CD4-positive, alpha-beta T cell (primary cell): ENCODE measurements at regions not wholly inside any gene's neighbourhood (a gene's known extent, or its start where the extent isn't known, plus 50 kb on each side); places are given as distances from the start of the nearest gene placed in this dataset.
A peak's percentile ranks its signal among the peaks of the same experiment; 100 is the strongest.

Experiments
- ATAC-seq: fragments of 200-7000 bp; cut with Tn5 transposase; one replicate; pipeline ENCODE4 v1.10.0; 2022; ENCODE audit warnings: mild to moderate bottlenecking; ENCODE audit not compliant: poor library complexity
- CTCF ChIA-PET: fragments of 350-600 bp; sonication (Branson Sonifier 250); formaldehyde crosslinking; loops from one replicate; lab custom pipeline; 2021; ENCODE audit warnings: antibody characterized with exemption, inconsistent platforms; lab: Charles Lee
- POLR2A ChIA-PET: fragments of 350-600 bp; sonication (Branson Sonifier 250); formaldehyde crosslinking; loops from one replicate; lab custom pipeline; 2021; ENCODE audit warnings: antibody characterized with exemption, inconsistent platforms; lab: Charles Lee
- DNase-seq, 14 experiments: peaks; one replicate each; pipeline ENCODE4 v3.0.0-alpha.2; 2013 to 2020; ENCODE audit warnings: mixed read lengths in 2 of 14
- H3K27ac ChIP-seq, 2 donors: one replicate each; pipeline versions ENCODE4 v1.5.1 to v1.7.0; 2013; ENCODE audit warnings: low read length in 2 of 2, low read depth in 1 of 2, mild to moderate bottlenecking in 1 of 2
- H3K27me3 ChIP-seq, 2 experiments: 1 replicate in 1 of 2; 2 replicates in 1 of 2; pipeline versions ENCODE4 v1.6.1 to v1.7.0; 2013; ENCODE audit warnings: low read length in 2 of 2, control low read depth in 1 of 2, mild to moderate bottlenecking in 1 of 2, moderate library complexity in 1 of 2; ENCODE audit not compliant: insufficient read depth in 2 of 2, control insufficient read depth in 1 of 2
- H3K36me3 ChIP-seq: one replicate; pipeline ENCODE4 v1.6.1; 2013; ENCODE audit warnings: low read length, control low read depth; ENCODE audit not compliant: insufficient read depth
- H3K4me1 ChIP-seq: one replicate; pipeline ENCODE4 v1.6.1; 2013; ENCODE audit warnings: low read length, control low read depth; ENCODE audit not compliant: insufficient read depth
- H3K4me3 ChIP-seq: one replicate; pipeline ENCODE4 v1.5.1; 2013; ENCODE audit warnings: mild to moderate bottlenecking, low read length, moderate library complexity
- H3K9me3 ChIP-seq, 2 experiments: 1 replicate in 1 of 2; 2 replicates in 1 of 2; pipeline versions ENCODE4 v1.6.1 to v1.7.0; 2013; ENCODE audit warnings: low read length in 2 of 2, mild to moderate bottlenecking in 2 of 2, control low read depth in 1 of 2, moderate library complexity in 1 of 2; ENCODE audit not compliant: control insufficient read depth in 1 of 2, insufficient read depth in 1 of 2
- H3K27ac Mint-ChIP-seq: one replicate; pipeline ENCODE4 v1.8.0; 2020; ENCODE audit warnings: mixed read lengths
- H3K27me3 Mint-ChIP-seq: one replicate; pipeline ENCODE4 v1.8.0; 2021; ENCODE audit warnings: mixed read lengths
- H3K36me3 Mint-ChIP-seq: one replicate; pipeline ENCODE4 v1.8.0; 2021; ENCODE audit warnings: low read depth, mixed read lengths
- H3K4me1 Mint-ChIP-seq: one replicate; pipeline ENCODE4 v1.8.0; 2021; ENCODE audit warnings: low read depth, mixed read lengths
- H3K4me3 Mint-ChIP-seq: one replicate; pipeline ENCODE4 v1.8.0; 2020; ENCODE audit warnings: mild to moderate bottlenecking, mixed read lengths
- H3K9me3 Mint-ChIP-seq: one replicate; pipeline ENCODE4 v1.8.0; 2020; ENCODE audit warnings: mixed read lengths
- intact Hi-C, 2 experiments: fragments of 100-400 bp; cut with DNase I in 1 of 2; cut with micrococcal nuclease in 1 of 2; formaldehyde crosslinking; loops; one replicate each; pipeline versions ENCODE4 v1.15.1 to v1.9.0; 2023 to 2025; cut with DNase I, micrococcal nuclease
- TF ChIP-seq, protein P1 (sequence below): fragments of 200-600 bp; IDR thresholded peaks from one replicate; pipeline ENCODE4 v1.8.0; 2022; ENCODE audit warnings: antibody characterized with exemption, mild to moderate bottlenecking

DNA sequence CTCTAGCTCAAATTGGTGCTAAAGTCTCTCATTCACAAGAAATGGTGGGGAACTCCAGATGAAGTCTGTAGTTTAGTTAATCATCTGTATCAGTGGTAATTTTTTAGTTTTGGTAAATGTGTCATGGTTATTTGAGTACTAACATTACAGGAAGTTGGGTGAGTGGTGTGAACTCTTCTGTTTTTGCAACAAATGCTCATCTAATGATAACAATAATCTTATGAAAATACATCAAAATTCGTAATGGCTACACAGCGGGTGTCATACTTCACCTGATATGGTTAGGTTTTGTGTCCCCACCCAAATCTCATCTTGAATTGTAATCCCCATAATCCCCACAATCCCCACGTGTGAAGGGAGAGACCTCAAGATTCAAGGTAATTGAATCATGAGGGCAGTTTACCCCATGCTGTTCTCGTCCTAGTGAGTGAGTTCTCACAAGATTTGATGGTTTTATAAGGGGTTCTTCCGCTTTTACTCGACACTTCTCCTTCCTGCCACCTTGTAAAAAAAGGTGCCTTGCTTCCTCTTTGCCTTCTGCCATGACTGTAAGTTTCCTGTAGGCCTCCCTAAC lies 209.3 kb upstream of the FOXN3 start:
- no peaks in the 10 kb centered on the region for H3K27me3 ChIP-seq
- H3K4me1 ChIP-seq: peaks cover 33% of the 10 kb centered on the region
- H3K27ac ChIP-seq: peak overlapping the region in 1 of 2 donors; percentile 16
- ATAC-seq (no peak), DNase-seq (peak in 3 of 14 experiments; percentile 28 to 65 (median 44))
- H3K9me3 ChIP-seq: peaks cover 0 to 7% of the 10 kb centered on the region in 2 experiments
- intact Hi-C loops: loop anchor here (10.0 kb wide), 2 partner anchors 52 to 328 kb away; partner anchors contain the start of genes EFCAB11 (in 1 of the 2) and TDP1 (in 1 of the 2)
- peaks cover 49% of the 10 kb centered on the region for H3K4me1 Mint-ChIP-seq
- no peaks in the 10 kb centered on the region for H3K36me3 Mint-ChIP-seq
- CTCF ChIA-PET: interaction anchor here (1.1 to 1.2 kb wide), 2 partner anchors 15 to 72 kb away, joined by 3 to 4 read pairs; no protein-coding TSS in a partner anchor
- no peaks in the 10 kb centered on the region for H3K27me3 Mint-ChIP-seq
- TF ChIP-seq, protein P1, sequence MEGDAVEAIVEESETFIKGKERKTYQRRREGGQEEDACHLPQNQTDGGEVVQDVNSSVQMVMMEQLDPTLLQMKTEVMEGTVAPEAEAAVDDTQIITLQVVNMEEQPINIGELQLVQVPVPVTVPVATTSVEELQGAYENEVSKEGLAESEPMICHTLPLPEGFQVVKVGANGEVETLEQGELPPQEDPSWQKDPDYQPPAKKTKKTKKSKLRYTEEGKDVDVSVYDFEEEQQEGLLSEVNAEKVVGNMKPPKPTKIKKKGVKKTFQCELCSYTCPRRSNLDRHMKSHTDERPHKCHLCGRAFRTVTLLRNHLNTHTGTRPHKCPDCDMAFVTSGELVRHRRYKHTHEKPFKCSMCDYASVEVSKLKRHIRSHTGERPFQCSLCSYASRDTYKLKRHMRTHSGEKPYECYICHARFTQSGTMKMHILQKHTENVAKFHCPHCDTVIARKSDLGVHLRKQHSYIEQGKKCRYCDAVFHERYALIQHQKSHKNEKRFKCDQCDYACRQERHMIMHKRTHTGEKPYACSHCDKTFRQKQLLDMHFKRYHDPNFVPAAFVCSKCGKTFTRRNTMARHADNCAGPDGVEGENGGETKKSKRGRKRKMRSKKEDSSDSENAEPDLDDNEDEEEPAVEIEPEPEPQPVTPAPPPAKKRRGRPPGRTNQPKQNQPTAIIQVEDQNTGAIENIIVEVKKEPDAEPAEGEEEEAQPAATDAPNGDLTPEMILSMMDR: no peak
- no peaks in the 10 kb centered on the region for H3K9me3 Mint-ChIP-seq
- no peaks in the 10 kb centered on the region for H3K36me3 ChIP-seq
- H3K4me3 ChIP-seq: no peak overlapping the region
- POLR2A ChIA-PET: interaction anchor here (1.2 kb wide), 1 partner anchor 95 kb away, joined by 5 read pairs; no protein-coding TSS in a partner anchor
- H3K27ac Mint-ChIP-seq: peak overlapping the region; percentile 50
- H3K4me3 Mint-ChIP-seq: no peak overlapping the region

- Mint-ChIP-seq H3K4me1 (peaks cover 49% of the 10 kb centered on the region), H3K36me3 (no peaks in the 10 kb centered on the region), H3K4me3 (no peak overlapping the region), H3K27ac (peak overlapping the region; percentile 50), H3K9me3 (no peaks in the 10 kb centered on the region), H3K27me3 (no peaks in the 10 kb centered on the region)
- H3K9me3 ChIP-seq: peaks cover 0 to 7% of the 10 kb centered on the region in 2 experiments
- ATAC-seq: no peak
- POLR2A ChIA-PET: interaction anchor here (1.2 kb wide), 1 partner anchor 95 kb away, joined by 5 read pairs; no protein-coding TSS in a partner anchor
- H3K4me1 ChIP-seq: peaks cover 34% of the 10 kb centered on the region
- H3K27me3 ChIP-seq: no peaks in the 10 kb centered on the region
- H3K36me3 ChIP-seq: no peaks in the 10 kb centered on the region
- no peak for DNase-seq
- TF ChIP-seq, protein P1: no peak
- no peak overlapping the region for H3K27ac ChIP-seq
- intact Hi-C loops: loop anchor here (10.0 kb wide), 2 partner anchors 51 to 329 kb away; partner anchors contain the start of genes EFCAB11 (in 1 of the 2) and TDP1 (in 1 of the 2)
- no peak overlapping the region for H3K4me3 ChIP-seq
- CTCF ChIA-PET: interaction anchor here (1.1 to 1.2 kb wide), 2 partner anchors 16 to 73 kb away, joined by 3 to 4 read pairs; no protein-coding TSS in a partner anchor
Measured at GRCh38 chr14:89625731-89626232, 208.7 kb upstream of the FOXN3 start.

DNA sequence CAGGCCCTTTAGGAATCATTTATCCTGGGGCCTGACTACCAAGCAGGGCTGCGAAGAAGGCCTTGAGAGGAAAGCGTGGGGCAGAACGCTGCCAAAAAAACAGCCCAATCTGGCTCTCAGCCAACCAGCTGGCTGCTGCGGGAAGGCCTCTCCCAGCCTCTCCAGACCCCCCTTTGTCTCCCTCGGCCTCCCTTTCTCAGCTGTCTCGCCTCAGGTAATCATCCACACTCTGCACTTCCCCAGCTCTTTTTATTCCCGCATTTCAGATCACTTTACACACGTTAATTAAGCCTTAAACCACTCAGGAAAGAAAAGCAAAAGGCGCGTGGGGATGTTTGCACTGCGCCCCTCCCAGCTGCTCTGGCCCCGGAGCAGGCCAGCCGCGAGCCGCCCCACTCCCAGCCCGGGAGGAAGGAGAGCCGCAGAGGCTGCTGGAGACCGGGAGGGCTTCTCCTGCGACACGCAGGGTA lies 208.2 kb upstream of the FOXN3 start:
- DNase-seq (no peak), ATAC-seq (no peak)
- Mint-ChIP-seq H3K27ac (no peak overlapping the region), H3K9me3 (no peaks in the 10 kb centered on the region), H3K36me3 (peaks cover 2% of the 10 kb centered on the region), H3K4me1 (peaks cover 49% of the 10 kb centered on the region), H3K27me3 (no peaks in the 10 kb centered on the region), H3K4me3 (no peak overlapping the region)
- POLR2A ChIA-PET: interaction anchor here (1.2 kb wide), 1 partner anchor 96 kb away, joined by 5 read pairs; no protein-coding TSS in a partner anchor
- no peaks in the 10 kb centered on the region for H3K27me3 ChIP-seq
- intact Hi-C loops: loop anchor here (10.0 kb wide), 2 partner anchors 50 to 330 kb away; partner anchors contain the start of genes EFCAB11 (in 1 of the 2) and TDP1 (in 1 of the 2)
- no peak overlapping the region for H3K4me3 ChIP-seq
- H3K36me3 ChIP-seq: no peaks in the 10 kb centered on the region
- peaks cover 0 to 7% of the 10 kb centered on the region in 2 experiments for H3K9me3 ChIP-seq
- H3K4me1 ChIP-seq: peaks cover 35% of the 10 kb centered on the region
- CTCF ChIA-PET: interaction anchor here (1.1 to 1.2 kb wide), 2 partner anchors 16 to 73 kb away, joined by 3 to 4 read pairs; no protein-coding TSS in a partner anchor
- no peak overlapping the region for H3K27ac ChIP-seq
- TF ChIP-seq, protein P1: no peak
